HG02798 (cell line): ENCODE measurements at regions not wholly inside any gene's neighbourhood (a gene's known extent, or its start where the extent isn't known, plus 50 kb on each side); places are given as distances from the start of the nearest gene placed in this dataset.
"Not testable (repeated sequence)": the region's sequence is repeated elsewhere in the genome, so short reads cannot be mapped to it uniquely, and the experiment has no call there.

Experiments used
- ATAC-seq: cut with Tn5 transposase; IDR thresholded peaks from one replicate; pipeline ENCODE4 v1.9.1; 2021; ENCODE audit warnings: mild to moderate bottlenecking; ENCODE audit not compliant: unreplicated experiment, poor library complexity

GRCh38 chr7:97234494-97234893, 117.0 kb downstream of the SDHAF3 start:
- not testable (repeated sequence) for ATAC-seq

- no peak for ATAC-seq
These were observed 128.8 kb downstream of the SDHAF3 start for GRCh38 chr7:97246317-97246716.

- ATAC-seq, result not testable (repeated sequence)
These were observed 140.7 kb downstream of the SDHAF3 start for GRCh38 chr7:97258187-97258586.

GRCh38 chr7:97269741-97270140, 152.2 kb downstream of the SDHAF3 start:
- no peak for ATAC-seq

- ATAC-seq, result no peak
These were observed 152.8 kb downstream of the SDHAF3 start for GRCh38 chr7:97270280-97270679.

GRCh38 chr7:97271619-97272018, 154.1 kb downstream of the SDHAF3 start:
- ATAC-seq, result no peak

GRCh38 chr7:97272237-97272975, 154.9 kb downstream of the SDHAF3 start:
- peak; percentile 71 for ATAC-seq

- ATAC-seq, result no peak
These were observed 158.0 kb downstream of the SDHAF3 start for GRCh38 chr7:97275475-97275874.

GRCh38 chr7:97280950-97281349, 163.5 kb downstream of the SDHAF3 start:
- ATAC-seq, result no peak

GRCh38 chr7:97285348-97285747, 167.8 kb downstream of the SDHAF3 start:
- no peak for ATAC-seq

- no peak for ATAC-seq
These were observed 175.5 kb downstream of the SDHAF3 start for GRCh38 chr7:97293031-97293430.

GRCh38 chr7:97298561-97298960, 181.1 kb downstream of the SDHAF3 start:
- ATAC-seq, result no peak

- no peak for ATAC-seq
These were observed 188.1 kb downstream of the SDHAF3 start for GRCh38 chr7:97305589-97305988.

- ATAC-seq, result no peak
These were observed 190.1 kb downstream of the SDHAF3 start for GRCh38 chr7:97307521-97308108.

GRCh38 chr7:97313900-97314299, 196.4 kb downstream of the SDHAF3 start:
- no peak for ATAC-seq

GRCh38 chr7:97317575-97317974, 200.1 kb downstream of the SDHAF3 start:
- ATAC-seq, result no peak

- not testable (repeated sequence) for ATAC-seq
These were observed 212.4 kb downstream of the SDHAF3 start for GRCh38 chr7:97329871-97330270.

GRCh38 chr7:97337849-97338248, 220.4 kb downstream of the SDHAF3 start:
- ATAC-seq, result no peak

GRCh38 chr7:97342512-97342911, 225.0 kb downstream of the SDHAF3 start:
- ATAC-seq, result no peak

- ATAC-seq, result no peak
These were observed 228.9 kb downstream of the SDHAF3 start for GRCh38 chr7:97346349-97346748.

GRCh38 chr7:97351488-97351887, 234.0 kb downstream of the SDHAF3 start:
- no peak for ATAC-seq

- no peak for ATAC-seq
These were observed 240.0 kb downstream of the SDHAF3 start for GRCh38 chr7:97357459-97357858.
